ENCODE measurements at regions not wholly inside any gene's neighbourhood (a gene's known extent, or its start where the extent isn't known, plus 50 kb on each side); places are given as distances from the start of the nearest gene placed in this dataset.

- peak; percentile 6 for TF ChIP-seq CTCF (IDR thresholded peaks at IDR 0.05; ENCODE audit: borderline replicate concordance, extremely low read depth, low read length, poor library complexity, severe bottlenecking)
- TF ChIP-seq EZH2 (IDR thresholded peaks at IDR 0.05; ENCODE audit: borderline replicate concordance, low read depth, low read length, severe bottlenecking): no peak
These were observed 651.2 kb upstream of the CCNG1 start for GRCh38 chr5:162786234-162786633.

Measured in DND-41 (cell line).